K562 (cell line): ENCODE measurements at regions not wholly inside any gene's neighbourhood (a gene's known extent, or its start where the extent isn't known, plus 50 kb on each side); places are given as distances from the start of the nearest gene placed in this dataset.

Experiments used
- ATAC-seq: fragments of 200-7000 bp; cut with Tn5 transposase; 3 replicates; pipeline ENCODE4 v1.9.1; 2020; ENCODE audit warnings: moderate library complexity
- BruUV-seq: library from RNA; stranded (reverse); fragments of 400-500 nt; replicated peaks from 2 replicates; lab custom pipeline; 2021; lab: Mats Ljungman, UMichigan
- CTCF ChIA-PET: fragments of 300-600 bp; formaldehyde crosslinking; extraction: SDS; loops from one replicate; lab custom pipeline; 2021; ENCODE audit warnings: low intra/inter-chr PET ratio; lab: Yijun Ruan, JAX
- POLR2A ChIA-PET: fragments of 300-600, 350-650 bp; sonication (Branson Sonifier 250); formaldehyde crosslinking; extraction: SDS; loops from one replicate; lab custom pipeline; 2021; ENCODE audit warnings: antibody characterized with exemption, inconsistent platforms; lab: Yijun Ruan, JAX
- DNase-seq, 4 experiments: peaks; one replicate each; pipeline versions ENCODE4 v3.0.0 to v3.0.0-alpha.2; 2011 to 2018; ENCODE audit warnings: low spot score in 3 of 4, mixed read lengths in 3 of 4; ENCODE audit errors: extremely low read depth in 1 of 4
- FAIRE-seq: peaks from 2 replicates; lab custom pipeline; 2011; peaks lifted over from hg19 to GRCh38; lab: Jason Lieb, UNC
- H2AFZ ChIP-seq: 2 replicates; pipeline ENCODE4 v1.6.0; 2011; ENCODE audit warnings: low read depth, low read length, control low read depth, inconsistent platforms
- H3K27ac ChIP-seq: fragments of 200-600 bp; 3 replicates; pipeline ENCODE4 v1.8.0; 2011; ENCODE audit warnings: low read depth, mild to moderate bottlenecking, control low read depth, inconsistent platforms, low read length, moderate library complexity, mixed read lengths; ENCODE audit errors: extremely low read depth
- H3K27me3 ChIP-seq, 2 experiments: fragments of 300-600 bp in 1 of 2; 2 replicates in 1 of 2; 3 replicates in 1 of 2; pipeline versions ENCODE4 v1.6.0 to v1.8.0; 2011; ENCODE audit warnings: inconsistent platforms in 2 of 2, low read length in 2 of 2, mild to moderate bottlenecking in 1 of 2, mixed read lengths in 1 of 2, moderate library complexity in 1 of 2; ENCODE audit not compliant: control insufficient read depth in 2 of 2, insufficient read depth in 2 of 2
- H3K36me3 ChIP-seq: fragments of 300-600 bp; 3 replicates; pipeline ENCODE4 v1.8.0; 2011; ENCODE audit warnings: mild to moderate bottlenecking, low read length, inconsistent platforms; ENCODE audit not compliant: control insufficient read depth, insufficient read depth
- H3K4me1 ChIP-seq, 2 experiments: fragments of 200-600 bp in 1 of 2; replicated peaks in 1 of 2; 2 replicates in 1 of 2; 3 replicates in 1 of 2; pipeline versions ENCODE4 v1.5.1 to v1.8.0; 2011; ENCODE audit warnings: inconsistent platforms in 2 of 2, low read length in 2 of 2, mild to moderate bottlenecking in 1 of 2, mixed read lengths in 1 of 2, moderate library complexity in 1 of 2; ENCODE audit not compliant: control insufficient read depth in 2 of 2, insufficient read depth in 2 of 2
- H3K4me2 ChIP-seq: 2 replicates; pipeline ENCODE4 v1.6.1; 2011; ENCODE audit warnings: low read length, control low read depth, inconsistent platforms, mixed read lengths; ENCODE audit not compliant: insufficient read depth
- H3K4me3 ChIP-seq: fragments of 200-600 bp; sonication (generic), shearing (Covaris generic); 2 replicates; pipeline ENCODE4 v1.5.1; 2016; ENCODE audit warnings: control low read depth, inconsistent platforms
- H3K79me2 ChIP-seq: fragments of 200-600 bp; 3 replicates; pipeline ENCODE4 v1.8.0; 2011; ENCODE audit warnings: low read length, inconsistent platforms; ENCODE audit not compliant: control insufficient read depth, insufficient read depth
- H3K9ac ChIP-seq, 2 experiments: 2 replicates each; pipeline versions ENCODE4 v1.6.0 to v1.6.1; 2011; ENCODE audit warnings: low read depth in 2 of 2, low read length in 2 of 2, control low read depth in 1 of 2, inconsistent platforms in 1 of 2, mild to moderate bottlenecking in 1 of 2, mixed read lengths in 1 of 2; ENCODE audit not compliant: insufficient read depth in 1 of 2
- H3K9me1 ChIP-seq: one replicate; pipeline ENCODE4 v1.6.0; 2011; ENCODE audit warnings: inconsistent platforms, mild to moderate bottlenecking, low read length, moderate library complexity; ENCODE audit not compliant: control insufficient read depth, insufficient read depth
- H3K9me3 ChIP-seq: replicated peaks from 2 replicates; pipeline ENCODE4 v1.5.1; 2011; ENCODE audit warnings: low read depth, low read length, inconsistent platforms; ENCODE audit not compliant: control insufficient read depth, insufficient read depth
- H4K20me1 ChIP-seq: replicated peaks from 2 replicates; pipeline ENCODE4 v1.6.1; 2011; ENCODE audit warnings: low read length, inconsistent platforms, mixed read lengths; ENCODE audit not compliant: control insufficient read depth, insufficient read depth
- CBFA2T3 ChIP-seq: fragments of 450-650 bp; IDR thresholded peaks from 2 replicates; pipeline ENCODE4 v1.6.1; 2017
- ETV6 ChIP-seq, 3 experiments: fragments of 150-350 bp in 1 of 3; sonication (generic) in 1 of 3; formaldehyde crosslinking in 1 of 3; IDR thresholded peaks; 2 replicates each; pipeline versions ENCODE4 v1.6.1 to v1.8.0; 2014 to 2022; ENCODE audit warnings: borderline replicate concordance in 2 of 3, low read depth in 2 of 3, antibody characterized with exemption in 1 of 3, low read length in 1 of 3, mild to moderate bottlenecking in 1 of 3, missing genetic modification reagents in 1 of 3
- FOXP1 ChIP-seq: sonication (generic); formaldehyde crosslinking; IDR thresholded peaks from 2 replicates; pipeline ENCODE4 v1.8.0; 2022; ENCODE audit warnings: mild to moderate bottlenecking, missing genetic modification reagents
- JUND ChIP-seq, 2 experiments: IDR thresholded peaks; 2 replicates in 1 of 2; 3 replicates in 1 of 2; pipeline ENCODE4 v1.6.1; 2011; ENCODE audit warnings: borderline replicate concordance in 2 of 2, low read depth in 2 of 2, low read length in 2 of 2, improper control_type of control experiment in 1 of 2, missing biosample characterization in 1 of 2, missing genetic modification characterization in 1 of 2, missing genetic modification reagents in 1 of 2
- LEF1 ChIP-seq: fragments of 450-650 bp; IDR thresholded peaks from 2 replicates; pipeline ENCODE4 v1.6.1; 2016; ENCODE audit warnings: mild to moderate bottlenecking
- POLR3A ChIP-seq: IDR thresholded peaks from 2 replicates; pipeline ENCODE4 v1.6.1; 2011; ENCODE audit warnings: borderline replicate concordance, mild to moderate bottlenecking, moderate library complexity; ENCODE audit not compliant: insufficient read length, insufficient read depth; ENCODE audit errors: extremely low read depth
- SMARCC2 ChIP-seq: fragments of 450-650 bp; IDR thresholded peaks from 2 replicates; pipeline ENCODE4 v1.6.1; 2017; ENCODE audit warnings: antibody characterized with exemption, moderate library complexity, mild to moderate bottlenecking, low read depth
- TAF1 ChIP-seq: IDR thresholded peaks from 2 replicates; pipeline ENCODE4 v1.6.1; 2011; ENCODE audit warnings: mild to moderate bottlenecking, low read length, moderate library complexity; ENCODE audit not compliant: insufficient read depth, control insufficient read depth, severe bottlenecking; ENCODE audit errors: extremely low read depth
- TCF15 ChIP-seq: fragments of 250-450 bp; sonication (Bioruptor Pico); IDR thresholded peaks from 2 replicates; pipeline ENCODE4 v1.8.0; 2022; ENCODE audit warnings: moderate library complexity, mild to moderate bottlenecking, inconsistent platforms
- ZNF644 ChIP-seq: fragments of 200-800 bp; sonication (Bioruptor generic); IDR thresholded peaks from 2 replicates; pipeline ENCODE4 v1.6.1; 2016; ENCODE audit warnings: low read depth, missing genetic modification characterization, missing compliant biosample characterization
- ZNF780A ChIP-seq: fragments of 250-450 bp; sonication (Bioruptor Pico); IDR thresholded peaks from 2 replicates; pipeline ENCODE4 v1.5.0; 2021; ENCODE audit warnings: mild to moderate bottlenecking
- WGBS: fragments of 100-300 bp; shearing (Covaris generic); methylation state at CpG from one replicate; pipeline ENCODE4 v1.1.6; 2016; ENCODE audit warnings: low coverage, mixed read lengths; ENCODE audit not compliant: insufficient coverage; ENCODE audit errors: missing lambda C conversion rate; 5-methylcytosine and 5-hydroxymethylcytosine counted together
- in situ Hi-C: fragments of 300-500 bp; cut with MboI; formaldehyde crosslinking; loops from 4 replicates; pipeline ENCODE4 v1.15.0; 2018; ENCODE audit warnings: inconsistent platforms, mixed read lengths
- intact Hi-C: fragments of 100-400 bp; cut with micrococcal nuclease; formaldehyde crosslinking; loops from 2 replicates; pipeline ENCODE4 v1.14.2; 2022
- TF ChIP-seq, protein P1 (sequence below): fragments of 250-450 bp; sonication (Bioruptor Pico); IDR thresholded peaks from 2 replicates; pipeline ENCODE4 v1.8.0; 2021; ENCODE audit warnings: borderline replicate concordance, mild to moderate bottlenecking, moderate library complexity; ENCODE audit not compliant: poor library complexity, severe bottlenecking
- TF ChIP-seq, protein P2 (sequence below): sonication (generic); formaldehyde crosslinking; IDR thresholded peaks from 2 replicates; pipeline ENCODE4 v1.8.1; 2023; ENCODE audit warnings: mild to moderate bottlenecking, missing genetic modification reagents
- TF ChIP-seq, protein P3 (sequence below): IDR thresholded peaks from 2 replicates; pipeline ENCODE4 v1.6.1; 2012; ENCODE audit warnings: low read depth, low read length, improper control_type of control experiment, borderline replicate concordance

- 23% methylated on average over 21 of the region's 21 CpGs for WGBS
- no peaks in the 10 kb centered on the region for H3K9me1 ChIP-seq
- peak; percentile 66 for ATAC-seq
- no peaks in the 10 kb centered on the region for H3K36me3 ChIP-seq
- 0 out of 2 replicates have a peak overlapping the region, but pooled peaks have one; percentile 24 for H3K4me2 ChIP-seq
- H3K79me2 ChIP-seq, result no peaks in the 10 kb centered on the region
- H3K27ac ChIP-seq, result peak overlapping the region; percentile 5; the same call in 1 of the 3 replicates
- BruUV-seq, result no TSS peak
- no peak overlapping the region for H3K4me3 ChIP-seq
- in situ Hi-C loops (no loop called here), intact Hi-C loops (no loop called here)
- H2AFZ ChIP-seq, result no peak overlapping the region
- POLR2A ChIA-PET, result interaction anchor here (0.6 to 4.9 kb wide), 8 partner anchors 9 to 50 kb away, joined by 3 to 37 read pairs (median 3); no protein-coding TSS in a partner anchor
- peak overlapping the region in 1 of 2 experiments; percentile 68; a peak in 2 of 4 replicates for H3K9ac ChIP-seq
- no peaks in the 10 kb centered on the region for H3K9me3 ChIP-seq
- peak; percentile 90 for FAIRE-seq
- H3K27me3 ChIP-seq, result no peaks in the 10 kb centered on the region
- H3K4me1 ChIP-seq, result peaks cover 32 to 45% of the 10 kb centered on the region in 2 experiments
- peak in 2 of 4 experiments; percentile 60 to 82 for DNase-seq
- CTCF ChIA-PET, result no interaction called here
- no peaks in the 10 kb centered on the region for H4K20me1 ChIP-seq
- TF ChIP-seq JUND (IDR thresholded peaks at IDR 0.05; ENCODE audit: borderline replicate concordance, low read depth, low read length) (peak; percentile 63; the same call in 1 of the 2 replicates), JUND (tag; IDR thresholded peaks at IDR 0.05; ENCODE audit: borderline replicate concordance, low read depth, low read length) (peak; percentile 45; the same call in 1 of the 3 replicates), CBFA2T3 (peak; percentile 86), TCF15 (CRISPR knock-in tag) (0 out of 2 replicates have a peak, but pooled peaks have one; percentile 19), ETV6 (IDR thresholded peaks at IDR 0.05; ENCODE audit: borderline replicate concordance in 1 of 2, low read depth in 2 of 2, low read length in 1 of 2) (0 out of 4 replicates have a peak, but pooled peaks of 1 of the 2 experiments have one; percentile 62), ETV6 (CRISPR knock-in tag; IDR thresholded peaks at IDR 0.05; ENCODE audit: borderline replicate concordance) (no peak), SMARCC2 (no peak), ZNF644 (peak; percentile 81; the same call in 1 of the 2 replicates), POLR3A (no peak), FOXP1 (CRISPR knock-in tag) (0 out of 2 replicates have a peak, but pooled peaks have one; percentile 22), TAF1 (peak; percentile 5), LEF1 (peak; percentile 40; the same call in 1 of the 2 replicates), ZNF780A (CRISPR knock-in tag) (0 out of 2 replicates have a peak, but pooled peaks have one; percentile 5)
- TF ChIP-seq, protein P1, sequence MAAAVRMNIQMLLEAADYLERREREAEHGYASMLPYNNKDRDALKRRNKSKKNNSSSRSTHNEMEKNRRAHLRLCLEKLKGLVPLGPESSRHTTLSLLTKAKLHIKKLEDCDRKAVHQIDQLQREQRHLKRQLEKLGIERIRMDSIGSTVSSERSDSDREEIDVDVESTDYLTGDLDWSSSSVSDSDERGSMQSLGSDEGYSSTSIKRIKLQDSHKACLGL, result no peak
- TF ChIP-seq, protein P2, sequence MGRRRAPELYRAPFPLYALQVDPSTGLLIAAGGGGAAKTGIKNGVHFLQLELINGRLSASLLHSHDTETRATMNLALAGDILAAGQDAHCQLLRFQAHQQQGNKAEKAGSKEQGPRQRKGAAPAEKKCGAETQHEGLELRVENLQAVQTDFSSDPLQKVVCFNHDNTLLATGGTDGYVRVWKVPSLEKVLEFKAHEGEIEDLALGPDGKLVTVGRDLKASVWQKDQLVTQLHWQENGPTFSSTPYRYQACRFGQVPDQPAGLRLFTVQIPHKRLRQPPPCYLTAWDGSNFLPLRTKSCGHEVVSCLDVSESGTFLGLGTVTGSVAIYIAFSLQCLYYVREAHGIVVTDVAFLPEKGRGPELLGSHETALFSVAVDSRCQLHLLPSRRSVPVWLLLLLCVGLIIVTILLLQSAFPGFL (CRISPR knock-in tag), result no peak
- TF ChIP-seq, protein P3, sequence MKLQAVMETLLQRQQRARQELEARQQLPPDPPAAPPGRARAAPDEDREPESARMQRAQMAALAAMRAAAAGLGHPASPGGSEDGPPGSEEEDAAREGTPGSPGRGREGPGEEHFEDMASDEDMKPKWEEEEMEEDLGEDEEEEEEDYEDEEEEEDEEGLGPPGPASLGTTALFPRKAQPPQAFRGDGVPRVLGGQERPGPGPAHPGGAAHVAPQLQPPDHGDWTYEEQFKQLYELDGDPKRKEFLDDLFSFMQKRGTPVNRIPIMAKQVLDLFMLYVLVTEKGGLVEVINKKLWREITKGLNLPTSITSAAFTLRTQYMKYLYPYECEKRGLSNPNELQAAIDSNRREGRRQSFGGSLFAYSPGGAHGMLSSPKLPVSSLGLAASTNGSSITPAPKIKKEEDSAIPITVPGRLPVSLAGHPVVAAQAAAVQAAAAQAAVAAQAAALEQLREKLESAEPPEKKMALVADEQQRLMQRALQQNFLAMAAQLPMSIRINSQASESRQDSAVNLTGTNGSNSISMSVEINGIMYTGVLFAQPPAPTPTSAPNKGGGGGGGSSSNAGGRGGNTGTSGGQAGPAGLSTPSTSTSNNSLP, result 0 out of 2 replicates have a peak, but pooled peaks have one; percentile 8
These were observed 56.5 kb downstream of the IRF2BP2 start for GRCh38 chr1:234553240-234554188.
